HG03520 (cell line): ENCODE measurements at regions not wholly inside any gene's neighbourhood (a gene's known extent, or its start where the extent isn't known, plus 50 kb on each side); places are given as distances from the start of the nearest gene placed in this dataset.
"Not testable (repeated sequence)": the region's sequence is repeated elsewhere in the genome, so short reads cannot be mapped to it uniquely, and the experiment has no call there.

Experiments used
- ATAC-seq: cut with Tn5 transposase; IDR thresholded peaks from one replicate; pipeline ENCODE4 v1.9.1; 2021; ENCODE audit warnings: mild to moderate bottlenecking, moderate library complexity; ENCODE audit not compliant: unreplicated experiment

- ATAC-seq, result no peak
These were observed 59.2 kb upstream of the ADGRB3 start for GRCh38 chr6:68575765-68576439.

GRCh38 chr6:68572975-68573374 lies 62.1 kb upstream of the ADGRB3 start:
- peak; percentile 29 for ATAC-seq

DNA sequence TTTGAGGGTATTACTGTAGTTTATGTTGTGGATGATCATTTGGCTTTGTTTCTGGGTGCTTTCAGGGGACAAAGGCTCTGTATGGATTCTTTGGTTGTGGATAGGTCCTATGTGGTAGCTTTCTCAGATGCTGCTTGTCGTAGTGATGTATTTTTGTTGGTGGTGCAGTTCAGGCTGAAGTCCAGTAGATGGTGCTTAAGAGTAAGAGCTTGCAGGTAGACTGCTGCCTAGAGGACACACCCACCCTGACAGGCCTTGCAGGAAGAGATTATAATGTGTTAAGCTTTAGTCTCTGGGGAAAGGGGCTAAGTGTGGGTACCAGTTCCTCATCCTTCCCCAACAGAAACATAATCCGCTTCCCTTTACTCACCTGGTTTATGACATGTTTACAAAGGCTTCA lies 62.6 kb upstream of the ADGRB3 start:
- ATAC-seq, result peak; percentile 96

DNA sequence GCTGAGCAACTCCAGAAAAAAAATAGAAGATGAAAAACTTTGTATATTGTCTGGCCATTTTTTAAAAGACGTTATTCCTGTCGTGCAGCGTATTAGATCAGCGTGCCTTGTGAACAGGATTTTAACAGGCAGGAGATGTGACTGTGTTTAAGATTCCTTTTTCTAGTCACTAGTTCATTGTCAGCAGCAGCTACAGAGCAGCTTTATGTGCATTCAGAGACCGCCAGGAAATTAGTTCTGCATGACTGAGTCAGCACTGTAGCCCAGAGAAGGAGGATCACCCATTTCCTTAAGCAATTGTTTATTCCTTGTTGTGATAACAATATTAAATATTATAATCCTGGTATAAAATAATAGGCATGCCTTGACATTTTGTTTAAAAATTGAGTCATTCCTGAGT lies 75.4 kb upstream of the ADGRB3 start:
- ATAC-seq, result no peak

- ATAC-seq, result no peak
These were observed 76.0 kb upstream of the ADGRB3 start for GRCh38 chr6:68559070-68559469.

- no peak for ATAC-seq
These were observed 88.5 kb upstream of the ADGRB3 start for GRCh38 chr6:68546620-68547019.

GRCh38 chr6:68544450-68544849 lies 90.6 kb upstream of the ADGRB3 start:
- no peak for ATAC-seq

DNA sequence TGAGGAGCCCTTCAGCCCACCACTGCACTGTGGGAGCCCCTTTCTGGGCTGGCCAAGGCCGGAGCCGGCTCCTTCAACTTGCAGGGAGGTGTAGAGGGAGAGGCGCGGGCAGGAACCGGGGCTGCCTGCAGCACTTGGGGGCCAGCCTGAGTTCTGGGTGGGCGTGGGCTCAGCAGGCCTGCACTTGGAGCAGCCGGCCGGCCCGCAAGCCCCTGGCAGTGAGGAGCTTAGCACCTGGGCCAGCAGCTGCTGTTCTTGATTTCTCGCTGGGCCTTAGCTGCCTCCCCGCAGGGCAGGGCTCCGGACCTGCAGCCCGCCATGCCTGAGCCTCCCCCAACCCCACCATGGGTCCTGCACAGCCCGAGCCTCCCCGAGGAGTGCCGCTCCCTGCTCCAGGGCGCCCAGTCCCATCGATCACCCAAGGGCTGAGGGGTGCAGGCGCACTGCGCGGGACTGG lies 101.7 kb upstream of the ADGRB3 start:
- ATAC-seq, result no peak

DNA sequence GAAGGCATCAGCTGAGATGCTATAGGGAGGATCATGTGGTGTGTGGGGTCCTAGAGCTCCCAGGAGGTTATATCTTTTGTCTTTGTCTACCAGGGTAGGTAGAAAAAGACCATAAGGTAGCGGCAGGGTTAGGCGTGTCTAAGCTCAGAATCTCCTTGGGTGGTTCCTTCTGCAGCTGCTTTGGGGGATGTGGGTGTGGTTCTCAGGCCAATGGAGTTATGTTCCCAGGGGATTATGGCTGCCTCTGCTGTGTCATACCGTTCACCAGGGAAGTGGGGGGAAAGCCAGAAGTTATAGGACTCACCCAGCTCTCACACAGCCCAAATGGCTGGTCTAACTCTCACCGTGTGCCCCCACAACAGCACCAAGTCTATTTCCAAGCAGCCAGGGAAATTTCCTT lies 107.4 kb upstream of the ADGRB3 start:
- ATAC-seq, result no peak

DNA sequence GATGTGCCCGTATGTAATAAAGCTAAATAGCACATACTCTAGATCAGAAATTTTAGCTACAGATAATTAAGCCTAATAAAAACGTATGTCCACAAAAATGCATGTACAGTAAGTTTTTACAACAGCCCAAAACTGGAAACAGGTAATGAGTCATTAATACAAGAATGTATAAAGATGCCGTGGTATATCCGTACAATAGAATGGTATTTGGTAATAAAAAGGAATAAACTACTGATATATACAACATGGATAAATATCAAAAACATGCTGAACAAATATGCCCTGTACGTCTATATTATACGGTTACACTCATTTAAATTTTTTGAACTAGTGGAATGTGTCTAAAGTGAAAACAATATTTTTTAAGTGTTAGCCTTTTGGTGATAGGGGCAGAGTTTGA lies 128.2 kb upstream of the ADGRB3 start:
- ATAC-seq, result no peak

GRCh38 chr6:68502946-68503345 lies 132.1 kb upstream of the ADGRB3 start:
- ATAC-seq, result no peak

GRCh38 chr6:68497927-68498326 lies 137.2 kb upstream of the ADGRB3 start:
- ATAC-seq, result no peak

GRCh38 chr6:68494880-68495279 lies 140.2 kb upstream of the ADGRB3 start:
- ATAC-seq, result not testable (repeated sequence)

- no peak for ATAC-seq
These were observed 158.5 kb upstream of the ADGRB3 start for GRCh38 chr6:68476611-68477010.

- ATAC-seq, result no peak
These were observed 161.5 kb upstream of the ADGRB3 start for GRCh38 chr6:68473433-68474210.

DNA sequence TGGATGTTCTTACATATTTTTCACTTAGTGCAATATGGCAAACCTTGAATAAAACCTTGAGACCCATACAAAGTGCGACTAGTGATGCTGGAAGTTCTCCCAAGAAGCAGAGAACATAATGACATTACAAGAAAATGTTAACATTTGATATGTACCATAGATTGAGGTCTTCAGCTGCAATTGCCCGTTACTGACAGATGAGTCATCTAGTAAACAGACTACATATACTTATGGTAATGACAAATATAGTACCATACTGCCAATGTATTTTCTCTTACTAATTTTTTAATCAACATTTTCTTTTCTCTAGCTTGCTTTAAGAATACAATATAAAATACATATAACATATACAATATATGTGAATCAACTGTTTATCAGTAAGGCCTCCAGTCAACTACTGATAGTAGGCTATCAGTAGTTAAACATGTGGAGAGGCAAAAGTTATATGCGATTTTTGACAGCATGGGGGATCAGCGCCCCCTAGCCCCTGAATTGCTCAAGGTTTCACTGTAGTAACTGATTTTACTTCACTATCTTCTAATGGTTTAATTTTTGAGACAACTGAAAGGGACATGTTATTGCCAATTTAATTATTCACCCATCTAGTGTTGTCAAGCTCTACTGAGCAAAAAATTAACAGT lies 166.7 kb upstream of the ADGRB3 start:
- no peak for ATAC-seq

GRCh38 chr6:68458447-68458846 lies 176.6 kb upstream of the ADGRB3 start:
- no peak for ATAC-seq

- ATAC-seq, result no peak
These were observed 188.0 kb upstream of the ADGRB3 start for GRCh38 chr6:68447112-68447511.

- no peak for ATAC-seq
These were observed 189.2 kb upstream of the ADGRB3 start for GRCh38 chr6:68445926-68446325.

DNA sequence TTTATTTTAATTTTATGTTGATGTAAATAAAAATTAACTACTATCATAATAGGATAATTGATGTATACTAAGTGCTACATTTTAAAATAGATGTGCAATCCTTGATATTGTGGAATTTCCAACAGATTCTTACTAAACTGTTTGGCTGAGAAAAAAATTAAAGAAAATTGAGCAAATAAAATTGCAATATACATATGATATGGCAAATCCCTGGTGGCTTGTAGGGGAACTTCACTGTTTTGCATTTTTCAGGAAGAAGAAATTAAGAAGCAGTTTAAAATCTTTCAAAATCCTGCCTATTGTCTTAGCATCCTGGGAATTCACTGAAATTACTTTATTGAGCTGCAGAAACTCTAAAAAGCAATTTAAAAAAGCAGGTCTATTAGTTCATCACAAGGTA lies 191.4 kb upstream of the ADGRB3 start:
- no peak for ATAC-seq

GRCh38 chr6:68427630-68428029 lies 207.5 kb upstream of the ADGRB3 start:
- no peak for ATAC-seq

DNA sequence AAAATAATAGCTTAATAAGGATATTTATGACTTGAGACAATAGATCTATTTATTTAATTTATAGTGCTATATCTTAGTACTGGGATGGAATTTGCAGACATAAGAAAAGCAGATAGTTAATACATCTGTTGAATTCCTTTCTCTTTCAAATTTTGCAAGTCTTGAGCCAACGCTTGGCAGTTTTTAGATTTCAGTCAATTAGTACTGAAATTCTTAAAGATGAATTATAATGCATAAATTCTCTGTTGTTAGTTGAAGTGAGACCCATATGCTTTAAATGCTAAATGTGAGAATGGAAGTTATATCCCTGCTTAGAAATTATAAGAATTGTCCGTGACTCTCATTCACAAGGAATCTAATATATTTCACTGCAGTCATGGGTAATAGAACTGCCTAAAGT lies 225.1 kb upstream of the ADGRB3 start:
- no peak for ATAC-seq
